ENCODE measurements at regions not wholly inside any gene's neighbourhood (a gene's known extent, or its start where the extent isn't known, plus 50 kb on each side); places are given as distances from the start of the nearest gene placed in this dataset.

DNA sequence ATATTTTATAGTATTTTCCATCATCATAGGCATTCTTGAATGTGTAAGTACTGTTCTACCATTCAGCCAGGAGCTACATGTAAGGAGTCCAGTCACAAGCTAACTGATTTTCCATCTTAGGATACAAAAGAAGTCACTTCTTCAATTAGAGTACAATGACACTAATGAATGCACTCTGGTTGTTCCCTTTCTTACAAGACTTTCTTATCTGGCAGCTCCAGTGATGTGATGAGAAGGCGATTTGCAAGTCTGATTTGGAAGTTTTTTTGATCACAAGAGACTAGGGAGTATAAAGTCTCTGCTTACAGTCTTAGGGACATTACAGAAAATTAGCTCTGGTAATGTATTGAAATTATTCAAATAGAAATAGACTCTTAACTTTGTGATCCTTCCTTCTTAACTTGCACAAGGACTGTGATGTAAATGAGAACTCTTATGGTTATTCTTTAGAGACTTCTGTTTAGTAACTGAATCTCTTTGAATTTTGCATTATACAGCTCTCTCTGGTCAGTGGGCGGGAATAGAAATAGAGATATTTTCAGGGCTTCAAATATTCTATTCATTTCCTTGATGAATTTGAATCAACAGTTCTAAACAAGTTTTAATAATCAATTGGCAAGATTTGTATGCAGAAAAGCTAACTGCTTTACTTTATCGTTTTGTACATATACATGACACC is 130.4 kb upstream of the CDH6 start:
- whole genome bisulfite sequencing (ENCODE audit: extremely low coverage, insufficient read length, low lambda C conversion rate): no CpG with 5 or more reads among the region's 3 CpGs
- Histone ChIP-seq H3K4me2 (ENCODE audit: insufficient read depth, insufficient read length, low read length) (no peak overlapping the region), H3K23me2 (ENCODE audit: insufficient read length, low read depth, low read length, poor library complexity, severe bottlenecking) (no peaks in the 10 kb centered on the region)

More for the DNA sequence above, 130.4 kb upstream of the CDH6 start:
- no peak overlapping the region for H2BK5ac ChIP-seq (ENCODE audit: insufficient read length, low read length)
- no peak overlapping the region for H3K27ac Mint-ChIP-seq
- no peaks in the 10 kb centered on the region for H3K27me3 Mint-ChIP-seq (ENCODE audit: low read depth)
- H3K4me3 Mint-ChIP-seq: no peak overlapping the region
- H3K79me2 ChIP-seq (ENCODE audit: insufficient read depth, low read length): no peaks in the 10 kb centered on the region
- H2AK5ac ChIP-seq (ENCODE audit: insufficient read length, low read length): no peak overlapping the region
- no peak overlapping the region for H4K91ac ChIP-seq (ENCODE audit: insufficient read length, low read depth, low read length)
- TF ChIP-seq CTCF (conservative IDR thresholded peaks at IDR 0.05): no peak
- no peak overlapping the region for H4K8ac ChIP-seq (replicated peaks; ENCODE audit: insufficient read length, low read depth, low read length)
- no peak overlapping the region for H2BK15ac ChIP-seq (ENCODE audit: low read depth, low read length)
- no peak overlapping the region for H3K14ac ChIP-seq (ENCODE audit: insufficient read depth, low read length)
- no peak for DNase-seq
- H4K20me1 ChIP-seq (ENCODE audit: control insufficient read depth, insufficient read depth, insufficient read length): no peaks in the 10 kb centered on the region
- H3K56ac ChIP-seq (ENCODE audit: insufficient read length, low read depth, low read length): no peak overlapping the region
- no peak overlapping the region for H3K18ac ChIP-seq (ENCODE audit: insufficient read length, low read depth, low read length)
- no peak overlapping the region for H3K9ac ChIP-seq (ENCODE audit: extremely low read depth, insufficient read length, low read length)
- H3K79me1 ChIP-seq (ENCODE audit: insufficient read depth, low read depth, low read length, poor library complexity, severe bottlenecking): no peaks in the 10 kb centered on the region
- no peak overlapping the region for H2AFZ ChIP-seq (ENCODE audit: low read length)
- no peak overlapping the region for H3K23ac ChIP-seq (ENCODE audit: insufficient read length, low read depth, low read length)
- H3K4ac ChIP-seq (ENCODE audit: low read depth, low read length): no peak overlapping the region
- H2BK120ac ChIP-seq (ENCODE audit: low read depth, low read length, poor library complexity, severe bottlenecking): no peak overlapping the region
- H3K9me3 ChIP-seq (ENCODE audit: control insufficient read depth, low read depth, low read length): no peaks in the 10 kb centered on the region
- H2BK12ac ChIP-seq (ENCODE audit: insufficient read length, low read depth, low read length): no peak overlapping the region
- no peaks in the 10 kb centered on the region for H3K9me3 Mint-ChIP-seq
- no peaks in the 10 kb centered on the region for H3K27me3 ChIP-seq (ENCODE audit: insufficient read depth, low read length)
- H3K4me1 ChIP-seq (ENCODE audit: insufficient read depth, low read length): no peaks in the 10 kb centered on the region
- no peaks in the 10 kb centered on the region; a peak in 1 of 7 replicates for H3K36me3 Mint-ChIP-seq (ENCODE audit: insufficient read depth in 1 of 3, low read depth in 3 of 3)
- H3K4me1 Mint-ChIP-seq: peaks cover 5 to 10% of the 10 kb centered on the region in 2 experiments; a peak in 3 of 4 replicates
- H4K5ac ChIP-seq (ENCODE audit: insufficient read length, low read depth, low read length): no peak overlapping the region
- H3K27ac ChIP-seq (ENCODE audit: insufficient read length, low read depth, low read length): no peak overlapping the region
- no peak overlapping the region for H2BK20ac ChIP-seq (ENCODE audit: low read depth, low read length, poor library complexity, severe bottlenecking)
- no peak overlapping the region for H3T11ph ChIP-seq (ENCODE audit: low read length)

Measured in H9 (cell line).